Colonic mucosa (tissue), 4 donors: ENCODE measurements at regions not wholly inside any gene's neighbourhood (a gene's known extent, or its start where the extent isn't known, plus 50 kb on each side); places are given as distances from the start of the nearest gene placed in this dataset.

Experiments used
- DNase-seq: peaks from one replicate; pipeline ENCODE4 v3.0.0-alpha.2; 2020
- H3K27ac ChIP-seq: fragments of 200-600 bp; one replicate; pipeline ENCODE4 v1.8.0; 2021
- H3K27me3 ChIP-seq: fragments of 200-600 bp; one replicate; pipeline ENCODE4 v1.8.0; 2021
- H3K36me3 ChIP-seq: fragments of 200-600 bp; one replicate; pipeline ENCODE4 v1.8.0; 2021
- H3K4me1 ChIP-seq: fragments of 200-600 bp; one replicate; pipeline ENCODE4 v1.8.0; 2021; ENCODE audit warnings: mild to moderate bottlenecking
- H3K4me3 ChIP-seq: fragments of 200-600 bp; one replicate; pipeline ENCODE4 v1.8.0; 2021
- H3K9ac ChIP-seq, 2 donors: one replicate each; pipeline ENCODE4 v1.7.0; 2013; ENCODE audit warnings: control low read depth in 2 of 2, low read depth in 2 of 2, low read length in 2 of 2
- H3K9me3 ChIP-seq: fragments of 200-600 bp; one replicate; pipeline ENCODE4 v1.8.0; 2021
- intact Hi-C: fragments of 100-400 bp; cut with DNase I; formaldehyde crosslinking; loops from one replicate; pipeline ENCODE4 v1.14.1; 2022
- TF ChIP-seq, protein P1 (sequence below): fragments of 200-600 bp; IDR thresholded peaks from one replicate; pipeline ENCODE4 v1.8.0; 2022; ENCODE audit warnings: antibody characterized with exemption, mild to moderate bottlenecking
- donor health status: healthy.
- donor health status: DM: no; HTN: no; CAD: no.
- donor health status: DM: no; HTN: no; CAD: no.

DNA sequence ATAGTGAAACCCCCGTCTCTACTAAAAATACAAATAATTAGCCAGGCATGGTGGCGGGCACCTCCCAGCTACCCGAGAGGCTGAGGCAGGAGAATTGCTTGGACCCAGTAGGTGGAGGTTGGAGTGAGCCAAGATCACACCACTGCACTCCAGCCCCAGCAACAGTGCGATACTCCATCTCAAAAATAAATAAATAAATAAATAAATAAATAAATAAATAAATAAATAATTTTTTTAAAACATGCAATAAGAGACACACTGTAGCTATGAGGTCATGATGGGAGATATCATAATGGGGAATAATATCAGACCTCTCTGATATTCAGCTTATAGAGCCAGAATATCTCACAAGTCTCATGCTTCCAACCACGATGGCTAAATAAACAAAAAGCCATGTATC lies 82.3 kb downstream of the CD24 start:
- Histone ChIP-seq H3K36me3 (no peaks in the 10 kb centered on the region), H3K27me3 (no peaks in the 10 kb centered on the region), H3K4me3 (no peak overlapping the region), H3K27ac (no peak overlapping the region), H3K4me1 (peaks cover 4% of the 10 kb centered on the region), H3K9ac (no peak overlapping the region), H3K9me3 (no peaks in the 10 kb centered on the region)
- no peak for DNase-seq
- intact Hi-C loops: no loop called here
- TF ChIP-seq, protein P1, sequence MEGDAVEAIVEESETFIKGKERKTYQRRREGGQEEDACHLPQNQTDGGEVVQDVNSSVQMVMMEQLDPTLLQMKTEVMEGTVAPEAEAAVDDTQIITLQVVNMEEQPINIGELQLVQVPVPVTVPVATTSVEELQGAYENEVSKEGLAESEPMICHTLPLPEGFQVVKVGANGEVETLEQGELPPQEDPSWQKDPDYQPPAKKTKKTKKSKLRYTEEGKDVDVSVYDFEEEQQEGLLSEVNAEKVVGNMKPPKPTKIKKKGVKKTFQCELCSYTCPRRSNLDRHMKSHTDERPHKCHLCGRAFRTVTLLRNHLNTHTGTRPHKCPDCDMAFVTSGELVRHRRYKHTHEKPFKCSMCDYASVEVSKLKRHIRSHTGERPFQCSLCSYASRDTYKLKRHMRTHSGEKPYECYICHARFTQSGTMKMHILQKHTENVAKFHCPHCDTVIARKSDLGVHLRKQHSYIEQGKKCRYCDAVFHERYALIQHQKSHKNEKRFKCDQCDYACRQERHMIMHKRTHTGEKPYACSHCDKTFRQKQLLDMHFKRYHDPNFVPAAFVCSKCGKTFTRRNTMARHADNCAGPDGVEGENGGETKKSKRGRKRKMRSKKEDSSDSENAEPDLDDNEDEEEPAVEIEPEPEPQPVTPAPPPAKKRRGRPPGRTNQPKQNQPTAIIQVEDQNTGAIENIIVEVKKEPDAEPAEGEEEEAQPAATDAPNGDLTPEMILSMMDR: no peak

DNA sequence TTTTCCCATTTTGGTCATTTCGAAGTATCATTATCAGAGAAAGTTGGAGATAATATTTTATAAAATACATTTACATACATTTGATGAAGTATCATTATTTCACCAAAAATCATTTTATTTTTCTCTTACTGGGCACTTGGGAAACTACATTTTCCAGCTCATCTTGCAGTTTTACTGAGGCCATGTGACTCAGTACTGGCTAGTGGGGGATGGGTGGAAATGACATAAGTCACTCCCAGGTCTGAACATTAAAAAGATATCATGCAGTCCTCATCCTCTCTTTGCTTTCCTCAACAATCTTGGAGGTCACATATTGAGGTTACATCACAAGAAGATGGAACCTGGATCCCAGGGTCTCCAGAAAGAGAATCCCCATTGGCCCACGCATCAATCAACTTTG lies 84.1 kb downstream of the CD24 start:
- H3K4me1 ChIP-seq: peaks cover 4% of the 10 kb centered on the region
- no peak for DNase-seq
- H3K4me3 ChIP-seq: no peak overlapping the region
- H3K27ac ChIP-seq: no peak overlapping the region
- no peaks in the 10 kb centered on the region for H3K9me3 ChIP-seq
- TF ChIP-seq, protein P1: no peak
- H3K36me3 ChIP-seq: no peaks in the 10 kb centered on the region
- no peaks in the 10 kb centered on the region for H3K27me3 ChIP-seq
- intact Hi-C loops: no loop called here
- no peak overlapping the region for H3K9ac ChIP-seq

DNA sequence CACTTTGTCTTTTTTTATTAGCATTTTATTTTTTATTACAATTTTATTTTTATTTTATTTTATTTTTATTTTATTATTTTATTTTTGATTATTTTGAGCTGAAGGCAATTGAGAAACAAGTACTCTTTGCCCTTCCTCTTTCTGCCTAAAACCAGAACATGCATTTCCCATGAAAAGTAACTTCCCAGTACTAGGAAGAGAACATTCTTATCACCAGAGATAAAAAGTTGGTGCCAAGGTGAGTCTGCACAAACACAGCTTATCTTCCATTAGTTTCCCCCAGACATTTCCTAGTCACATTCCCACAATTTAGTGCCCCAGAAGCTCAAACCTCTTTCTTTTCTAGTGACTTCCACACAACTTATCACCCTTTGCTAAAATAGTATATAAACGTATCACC lies 84.8 kb downstream of the CD24 start:
- H3K36me3 ChIP-seq: no peaks in the 10 kb centered on the region
- peaks cover 4% of the 10 kb centered on the region for H3K4me1 ChIP-seq
- H3K9me3 ChIP-seq: no peaks in the 10 kb centered on the region
- no peak for DNase-seq
- no peak overlapping the region for H3K27ac ChIP-seq
- no peak overlapping the region for H3K9ac ChIP-seq
- no peak overlapping the region for H3K4me3 ChIP-seq
- no peaks in the 10 kb centered on the region for H3K27me3 ChIP-seq
- intact Hi-C loops: no loop called here
- TF ChIP-seq, protein P1: no peak

DNA sequence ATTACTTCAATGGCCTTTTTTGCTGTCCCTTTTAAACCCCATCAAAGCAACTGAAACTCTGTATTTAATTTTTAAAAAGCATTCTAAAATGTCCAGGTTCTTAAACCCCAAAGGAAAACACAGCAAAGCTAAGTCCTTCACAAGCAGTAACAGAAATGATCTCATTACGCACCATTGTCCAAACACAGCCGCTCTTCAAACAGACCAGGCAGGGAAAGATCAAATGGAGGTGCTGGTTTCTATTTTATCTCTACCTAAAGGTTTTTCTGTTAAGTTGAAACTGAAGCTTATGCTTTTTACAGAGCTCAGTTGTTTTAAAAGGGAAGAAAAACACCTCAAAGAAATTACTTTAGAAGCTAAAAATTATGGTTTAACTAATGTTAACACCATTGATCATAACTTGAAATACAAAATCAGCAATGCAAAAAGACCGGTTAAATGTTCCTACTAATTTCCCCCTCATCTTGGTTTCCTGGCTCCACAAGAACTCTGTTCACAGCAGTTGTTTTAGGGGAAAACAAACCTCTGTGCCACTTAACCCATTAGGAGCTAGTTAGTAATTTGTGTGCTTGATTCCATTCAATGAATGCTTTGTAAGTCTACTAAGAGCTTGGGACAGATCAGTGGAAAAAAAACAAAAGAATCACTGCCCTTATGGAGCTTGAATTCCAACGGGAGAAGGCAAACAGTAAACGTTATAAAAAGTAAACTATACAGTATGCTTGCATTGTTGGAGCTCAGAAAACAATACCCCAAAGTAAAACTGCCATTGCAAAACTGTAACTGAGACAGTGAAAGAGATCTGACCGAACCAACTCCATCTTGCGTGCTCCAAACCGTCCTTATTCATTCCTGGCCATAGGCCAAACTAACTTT lies 87.4 kb downstream of the CD24 start:
- Histone ChIP-seq H3K27me3 (no peaks in the 10 kb centered on the region), H3K36me3 (no peaks in the 10 kb centered on the region), H3K27ac (no peak overlapping the region), H3K4me1 (peaks cover 4% of the 10 kb centered on the region), H3K9ac (no peak overlapping the region), H3K9me3 (no peaks in the 10 kb centered on the region), H3K4me3 (no peak overlapping the region)
- intact Hi-C loops: no loop called here
- no peak for DNase-seq
- TF ChIP-seq, protein P1: no peak

DNA sequence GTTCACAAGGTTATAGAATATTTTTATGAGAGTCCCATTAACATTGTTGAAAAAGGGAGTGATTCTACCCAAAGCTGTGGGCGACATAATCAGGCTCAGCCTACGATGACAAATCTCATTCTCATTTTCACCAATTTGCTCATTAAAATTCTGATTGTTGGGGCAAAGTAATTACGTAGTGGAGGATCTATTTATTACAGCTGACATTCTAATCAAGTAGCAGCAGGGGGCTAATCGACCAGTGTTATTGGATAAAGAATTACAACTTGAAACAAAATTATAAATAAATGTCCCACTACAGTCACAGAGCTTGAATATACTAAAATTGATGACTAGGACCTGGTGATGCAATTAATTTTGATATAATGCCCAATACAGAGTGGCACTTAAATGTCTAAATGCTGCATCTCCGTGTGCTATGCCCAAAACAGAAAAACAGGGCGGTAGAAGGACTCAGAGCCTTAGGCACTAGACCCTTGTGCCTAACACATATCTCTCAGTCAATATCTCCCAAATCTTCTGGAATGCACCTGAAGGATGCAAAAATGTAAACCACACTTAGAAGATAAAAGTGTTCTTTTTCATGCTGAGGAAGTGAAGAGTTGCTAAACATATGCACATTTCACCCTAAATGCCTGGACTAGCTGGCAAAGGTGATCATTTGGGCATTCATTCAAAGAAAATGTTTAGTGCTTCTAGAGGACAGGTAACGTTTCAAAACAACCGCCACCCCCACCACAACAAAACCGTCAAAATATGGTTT lies 88.3 kb downstream of the CD24 start:
- no peaks in the 10 kb centered on the region for H3K9me3 ChIP-seq
- no peak overlapping the region for H3K9ac ChIP-seq
- DNase-seq: no peak
- H3K27ac ChIP-seq: no peak overlapping the region
- no peaks in the 10 kb centered on the region for H3K27me3 ChIP-seq
- H3K36me3 ChIP-seq: no peaks in the 10 kb centered on the region
- TF ChIP-seq, protein P1: no peak
- no peak overlapping the region for H3K4me3 ChIP-seq
- H3K4me1 ChIP-seq: peaks cover 4% of the 10 kb centered on the region
- intact Hi-C loops: no loop called here
